GM18520 (cell line): ENCODE measurements at regions not wholly inside any gene's neighbourhood (a gene's known extent, or its start where the extent isn't known, plus 50 kb on each side); places are given as distances from the start of the nearest gene placed in this dataset.
A peak's percentile ranks its signal among the peaks of the same experiment; 100 is the strongest.

Source experiments
- ATAC-seq: cut with Tn5 transposase; IDR thresholded peaks from one replicate; pipeline ENCODE4 v1.9.1; 2021; ENCODE audit not compliant: unreplicated experiment

- no peak for ATAC-seq
These were observed 1053.6 kb downstream of the SLC6A15 start for GRCh38 chr12:83859021-83859420.

GRCh38 chr12:83856803-83857202 is 1055.8 kb downstream of the SLC6A15 start:
- no peak for ATAC-seq

GRCh38 chr12:83850531-83850930 is 1062.1 kb downstream of the SLC6A15 start:
- ATAC-seq: no peak

GRCh38 chr12:83848702-83849101 is 1063.9 kb downstream of the SLC6A15 start:
- no peak for ATAC-seq

GRCh38 chr12:83843541-83843940 is 1069.1 kb downstream of the SLC6A15 start:
- ATAC-seq: no peak

- ATAC-seq: no peak
These were observed 1071.0 kb downstream of the SLC6A15 start for GRCh38 chr12:83841620-83842019.

- ATAC-seq: no peak
These were observed 1084.7 kb downstream of the SLC6A15 start for GRCh38 chr12:83827860-83828259.

GRCh38 chr12:83827193-83827592 is 1085.4 kb downstream of the SLC6A15 start:
- ATAC-seq: no peak

GRCh38 chr12:83826112-83826511 is 1086.5 kb downstream of the SLC6A15 start:
- peak; percentile 42 for ATAC-seq

- ATAC-seq: peak; percentile 94
These were observed 1089.1 kb downstream of the SLC6A15 start for GRCh38 chr12:83823386-83824045.

- no peak for ATAC-seq
These were observed 1090.6 kb downstream of the SLC6A15 start for GRCh38 chr12:83821967-83822366.

- ATAC-seq: no peak
These were observed 1093.7 kb downstream of the SLC6A15 start for GRCh38 chr12:83818881-83819280.

- ATAC-seq: no peak
These were observed 1094.9 kb downstream of the SLC6A15 start for GRCh38 chr12:83817730-83818129.

- no peak for ATAC-seq
These were observed 1104.0 kb downstream of the SLC6A15 start for GRCh38 chr12:83808591-83808990.

GRCh38 chr12:83807871-83808270 is 1104.7 kb downstream of the SLC6A15 start:
- no peak for ATAC-seq

- no peak for ATAC-seq
These were observed 1106.7 kb downstream of the SLC6A15 start for GRCh38 chr12:83805873-83806272.

GRCh38 chr12:83805156-83805772 is 1107.3 kb downstream of the SLC6A15 start:
- no peak for ATAC-seq

- ATAC-seq: no peak
These were observed 1110.6 kb downstream of the SLC6A15 start for GRCh38 chr12:83801972-83802371.

GRCh38 chr12:83800022-83800421 is 1112.6 kb downstream of the SLC6A15 start:
- no peak for ATAC-seq

- ATAC-seq: no peak
These were observed 1109.8 kb downstream of the TMTC2 start for GRCh38 chr12:83796531-83796930.

- no peak for ATAC-seq
These were observed 1106.9 kb downstream of the TMTC2 start for GRCh38 chr12:83793616-83794015.

- ATAC-seq: no peak
These were observed 1097.7 kb downstream of the TMTC2 start for GRCh38 chr12:83784298-83784890.
